Heart right ventricle (tissue), 16 donors: ENCODE measurements at regions not wholly inside any gene's neighbourhood (a gene's known extent, or its start where the extent isn't known, plus 50 kb on each side); places are given as distances from the start of the nearest gene placed in this dataset.

ENCODE experiments used
- ATAC-seq, 8 donors: fragments of 200-7000 bp; cut with Tn5 transposase; one replicate each; pipeline ENCODE4 v1.9.1; 2020; ENCODE audit warnings: mild to moderate bottlenecking in 8 of 8, moderate library complexity in 8 of 8, moderate number of reproducible peaks in 1 of 8
- DNase-seq, 2 donors: peaks; one replicate each; pipeline ENCODE4 v3.0.0-alpha.2; 2020
- H3K27ac ChIP-seq, 10 donors: fragments of 200-600 bp; sonication (generic) in 2 of 10; one replicate each; pipeline versions ENCODE4 v1.5.0 to v1.8.0; 2020 to 2022; ENCODE audit warnings: mild to moderate bottlenecking in 3 of 10
- H3K27me3 ChIP-seq, 7 donors: fragments of 200-600 bp; one replicate each; pipeline ENCODE4 v1.8.0; 2021 to 2022; ENCODE audit warnings: mild to moderate bottlenecking in 2 of 7
- H3K36me3 ChIP-seq, 9 donors: fragments of 200-600 bp; sonication (generic) in 1 of 9; one replicate each; pipeline versions ENCODE4 v1.5.0 to v1.8.0; 2020 to 2022; ENCODE audit warnings: mild to moderate bottlenecking in 2 of 9
- H3K4me1 ChIP-seq, 9 donors: fragments of 200-600 bp; sonication (generic) in 1 of 9; one replicate each; pipeline versions ENCODE4 v1.5.0 to v1.8.0; 2020 to 2022; ENCODE audit warnings: mild to moderate bottlenecking in 4 of 9
- H3K4me3 ChIP-seq, 10 donors: fragments of 200-600 bp; sonication (generic) in 2 of 10; one replicate each; pipeline versions ENCODE4 v1.5.0 to v1.8.0; 2020 to 2022; ENCODE audit warnings: mild to moderate bottlenecking in 7 of 10, moderate library complexity in 2 of 10
- H3K9me3 ChIP-seq, 11 donors: fragments of 200-600 bp in 10 of 11; sonication (generic) in 2 of 11; one replicate each; pipeline versions ENCODE4 v1.5.0 to v1.8.0; 2013 to 2022; ENCODE audit warnings: mild to moderate bottlenecking in 2 of 11, control low read depth in 1 of 11, moderate library complexity in 1 of 11
- CTCF ChIP-seq, 9 donors: fragments of 200-600 bp; sonication (generic) in 2 of 9; IDR thresholded peaks; one replicate each; pipeline versions ENCODE4 v1.5.0 to v1.8.0; 2021 to 2022; ENCODE audit warnings: antibody characterized with exemption in 9 of 9, mild to moderate bottlenecking in 5 of 9, moderate library complexity in 1 of 9
- WGBS, 2 donors: extraction: QIAGEN DNeasy Blood & Tissue Kit; methylation state at CpG; one replicate each; pipeline ENCODE4 v1.1.7; 2013; ENCODE audit warnings: inconsistent platforms in 1 of 2; 5-methylcytosine and 5-hydroxymethylcytosine counted together
- intact Hi-C, 10 donors: fragments of 100-400 bp; cut with DNase I; formaldehyde crosslinking; loops; one replicate each; pipeline versions ENCODE4 v1.11.1 to v1.14.2; 2022
- donor health status: Arrhythmogenic right ventricular cardiomyopathy.
- donor health status: ischemic (EF 13 %, LVEDD 7.1; RV severe dilation, severe dysfunction).
- donor health status: healthy with polysubstance abuse.
- donor health status: DM: no; HTN: yes; CAD: no.
- donor health status: DM: no; HTN: no; CAD: no.
- donor health status: ischemic (EF 25% LVEDD 6.9; RV normal size, moderate dysfunction).
- donor health status: ischemic (EF 25% LVEDD 5.7; RV mildly dilated, moderate dysfunction).
- donor health status: healthy.
- donor health status: DM: yes; HTN: yes; CAD: no.
- donor health status: Ischemic cardiomyopathy.
- donor health status: ischemic (EF 35%, LVEDD 5.7; RV mildly dilated, moderate dysfunction).
- donor health status: nonischemic (EF 11% LVEDD 7.7; RV severe dilation, severe dysfunction).
- donor health status: DM: yes; HTN: yes; CAD: no.
- donor health status: PGD.
- donor health status: ischemic (EF 29% LVEDD 5.4; RV normal size, mild dysfunction).
- donor health status: nonischemic (EF 23%, LVEDD 6.1; RV moderate dilation, normal function).

DNA sequence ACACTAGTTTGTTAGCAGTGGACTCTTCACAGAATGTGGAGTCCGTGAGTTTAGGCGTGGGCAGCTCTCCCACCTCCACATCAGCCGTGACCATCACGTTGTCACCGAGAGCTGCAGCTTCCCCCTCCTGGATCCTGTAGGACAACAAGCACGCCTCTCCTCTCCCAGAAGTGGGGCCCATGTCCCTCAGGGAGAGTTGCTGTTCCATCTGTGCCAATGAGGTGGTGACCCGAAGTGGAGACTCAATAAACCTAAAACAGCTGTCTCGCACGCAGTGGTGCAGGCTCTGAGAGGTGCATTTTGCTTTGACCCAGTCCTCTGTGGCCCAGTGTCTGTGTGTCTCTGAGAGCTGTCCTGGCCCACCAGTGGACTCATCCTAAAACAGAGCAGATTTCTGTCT, 456.5 kb upstream of the SOX11 start:
- no peaks in the 10 kb centered on the region for H3K36me3 ChIP-seq
- H3K9me3 ChIP-seq, result peaks cover 0 to 6% (median 0%) of the 10 kb centered on the region in 11 donors
- no peak for DNase-seq
- no peak for TF ChIP-seq CTCF (IDR thresholded peaks at IDR 0.05)
- 88% methylated on average over 9 of the region's 9 CpGs for WGBS, 2 donors
- no peak overlapping the region for H3K4me3 ChIP-seq
- H3K4me1 ChIP-seq, result no peaks in the 10 kb centered on the region
- no peak for ATAC-seq
- intact Hi-C loops, result no loop called here
- no peaks in the 10 kb centered on the region for H3K27me3 ChIP-seq
- no peak overlapping the region for H3K27ac ChIP-seq

DNA sequence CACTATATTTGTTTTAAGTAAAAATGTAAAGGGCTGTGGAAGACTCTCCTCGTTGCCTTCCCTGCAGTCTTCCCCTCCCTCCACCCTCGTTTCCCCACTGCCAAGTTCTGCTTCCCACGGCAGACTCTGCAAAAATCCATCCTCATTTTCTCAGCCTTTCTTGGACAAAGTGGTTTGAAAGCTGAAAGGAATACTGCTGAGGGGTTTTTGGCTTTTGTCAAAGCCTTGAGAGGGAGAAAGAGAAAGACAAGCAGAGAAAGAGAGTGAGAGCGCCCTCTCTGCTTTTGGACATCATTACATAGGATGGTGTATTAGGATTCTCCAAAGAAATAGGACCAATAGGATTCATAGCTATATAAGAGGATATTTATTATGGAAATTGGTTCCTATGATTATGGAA, 455.9 kb upstream of the SOX11 start:
- Histone ChIP-seq H3K9me3 (peaks cover 0 to 6% (median 0%) of the 10 kb centered on the region in 11 donors), H3K36me3 (no peaks in the 10 kb centered on the region), H3K27ac (no peak overlapping the region), H3K4me3 (no peak overlapping the region), H3K4me1 (no peaks in the 10 kb centered on the region), H3K27me3 (no peaks in the 10 kb centered on the region)
- DNase-seq, result no peak
- no peak for TF ChIP-seq CTCF (IDR thresholded peaks at IDR 0.05)
- intact Hi-C loops, result no loop called here
- WGBS, 2 donors, result 55 to 56% methylated on average over 4 of the region's 4 CpGs
- no peak for ATAC-seq

DNA sequence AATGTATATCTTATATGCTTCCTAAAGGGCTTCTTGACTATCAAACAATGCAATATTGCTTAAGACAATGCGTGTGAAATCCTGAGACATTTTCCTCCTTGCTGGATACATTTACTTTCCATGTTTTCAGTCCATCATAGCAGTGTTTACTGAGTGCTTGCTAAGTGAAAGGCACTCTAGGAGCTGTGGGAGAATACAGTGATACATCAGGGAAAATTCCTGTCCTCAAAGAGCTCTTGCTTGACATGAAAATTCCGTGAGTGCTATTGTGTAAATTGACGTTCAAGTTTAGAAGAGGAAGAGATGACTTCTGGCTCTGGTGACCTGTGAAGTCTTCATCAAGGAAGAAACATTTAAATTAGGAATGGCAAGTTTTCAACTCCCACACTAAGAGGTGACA, 449.4 kb upstream of the SOX11 start:
- no peak for TF ChIP-seq CTCF (IDR thresholded peaks at IDR 0.05)
- ATAC-seq (no peak), DNase-seq (no peak)
- no peaks in the 10 kb centered on the region for H3K9me3 ChIP-seq
- no peaks in the 10 kb centered on the region for H3K4me1 ChIP-seq
- WGBS, 2 donors, result 51 to 54% methylated on average over 3 of the region's 3 CpGs
- intact Hi-C loops, result no loop called here
- no peaks in the 10 kb centered on the region for H3K36me3 ChIP-seq
- peaks cover 0 to 4% (median 0%) of the 10 kb centered on the region in 7 donors for H3K27me3 ChIP-seq
- no peak overlapping the region for H3K27ac ChIP-seq
- no peak overlapping the region for H3K4me3 ChIP-seq

DNA sequence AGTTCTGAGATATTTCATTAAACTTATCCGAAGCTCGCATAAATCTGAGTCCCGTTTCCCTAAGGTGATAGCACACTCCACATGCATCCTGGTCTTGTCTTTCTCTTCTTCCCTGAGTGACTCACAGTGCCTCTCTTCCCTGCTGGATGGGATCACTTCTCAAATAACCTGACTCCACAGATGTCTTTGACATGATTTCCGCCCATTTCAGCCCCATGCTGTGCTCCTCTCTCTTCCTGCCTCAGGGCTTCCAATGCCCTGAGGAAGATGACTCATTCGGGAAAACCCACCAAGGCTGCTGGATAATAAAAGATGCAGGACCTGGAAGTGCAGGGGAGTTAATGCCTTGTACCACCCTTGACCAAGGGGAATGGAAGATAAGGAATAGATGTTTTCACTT, 441.7 kb upstream of the SOX11 start:
- H3K4me1 ChIP-seq, result no peaks in the 10 kb centered on the region
- H3K9me3 ChIP-seq, result peaks cover 0 to 7% (median 0%) of the 10 kb centered on the region in 11 donors
- H3K4me3 ChIP-seq, result no peak overlapping the region
- intact Hi-C loops, result no loop called here
- H3K27me3 ChIP-seq, result no peaks in the 10 kb centered on the region
- WGBS, 2 donors, result 45 to 46% methylated on average over 5 of the region's 5 CpGs
- no peak for ATAC-seq
- no peak for DNase-seq
- no peak overlapping the region for H3K27ac ChIP-seq
- no peak for TF ChIP-seq CTCF (IDR thresholded peaks at IDR 0.05)
- no peaks in the 10 kb centered on the region for H3K36me3 ChIP-seq

GRCh38 chr2:5253263-5253662, 438.9 kb upstream of the SOX11 start:
- DNase-seq (no peak), ATAC-seq (no peak)
- Histone ChIP-seq H3K27me3 (no peaks in the 10 kb centered on the region), H3K36me3 (no peaks in the 10 kb centered on the region), H3K27ac (no peak overlapping the region), H3K4me3 (no peak overlapping the region), H3K9me3 (peaks cover 0 to 11% (median 0%) of the 10 kb centered on the region in 11 donors), H3K4me1 (no peaks in the 10 kb centered on the region)
- 91 to 93% methylated on average over 9 of the region's 9 CpGs for WGBS, 2 donors
- no peak for TF ChIP-seq CTCF (IDR thresholded peaks at IDR 0.05)
- intact Hi-C loops, result no loop called here
